ENCODE measurements at regions not wholly inside any gene's neighbourhood (a gene's known extent, or its start where the extent isn't known, plus 50 kb on each side); places are given as distances from the start of the nearest gene placed in this dataset.

DNA sequence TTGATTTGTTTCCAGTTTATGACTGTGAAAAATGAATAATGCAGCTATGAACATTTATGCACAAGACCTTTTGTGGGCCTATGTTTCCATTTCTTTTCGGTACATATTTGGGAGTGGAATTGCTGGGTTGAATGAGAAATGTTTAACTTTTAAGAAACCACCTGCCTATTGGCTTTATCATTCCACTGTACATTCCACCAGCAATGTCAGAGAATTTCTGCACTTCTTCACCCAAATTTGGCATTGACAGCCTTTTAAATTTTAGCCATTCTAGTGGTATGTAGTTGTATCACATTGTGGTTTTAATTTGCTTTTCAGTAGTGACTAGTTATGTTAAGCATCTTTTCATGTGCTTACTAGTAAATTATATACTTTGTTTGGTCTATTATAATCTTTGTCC, 317.0 kb upstream of the TMTC1 start:
- Mint-ChIP-seq H3K27ac (no peak overlapping the region), H3K9me3 (peaks cover 0 to 1% (median 0%) of the 10 kb centered on the region in 7 donors), H3K27me3 (ENCODE audit: low read depth in 3 of 3) (peaks cover 0 to 3% (median 0%) of the 10 kb centered on the region in 3 donors), H3K4me3 (no peak overlapping the region), H3K36me3 (no peaks in the 10 kb centered on the region), H3K4me1 (no peaks in the 10 kb centered on the region)
- H3K9me3 ChIP-seq (replicated peaks in 1 of 2; ENCODE audit: control insufficient read depth in 1 of 2, insufficient read depth in 1 of 2, low read length in 2 of 2): no peaks in the 10 kb centered on the region
- H3K4me3 ChIP-seq (replicated peaks in 1 of 3; ENCODE audit: low read depth in 2 of 3, low read length in 3 of 3): no peak overlapping the region
- H3K27ac ChIP-seq (ENCODE audit: low read depth in 1 of 2, low read length in 2 of 2): no peak overlapping the region
- no peaks in the 10 kb centered on the region for H3K79me2 ChIP-seq (ENCODE audit: insufficient read depth, low read length)
- no peaks in the 10 kb centered on the region for H3K27me3 ChIP-seq (ENCODE audit: control insufficient read depth in 2 of 2, insufficient read depth in 2 of 2, low read length in 2 of 2)
- DNase-seq: no peak
- no peaks in the 10 kb centered on the region for H3K4me1 ChIP-seq (ENCODE audit: control insufficient read depth in 1 of 2, insufficient read depth in 2 of 2, low read length in 2 of 2)
- intact Hi-C loops (cut with micrococcal nuclease): no loop called here
- H3K36me3 ChIP-seq (replicated peaks in 1 of 2; ENCODE audit: control insufficient read depth in 1 of 2, insufficient read depth in 2 of 2, low read length in 2 of 2): no peaks in the 10 kb centered on the region
- H4K20me1 ChIP-seq (ENCODE audit: insufficient read depth, low read length): no peaks in the 10 kb centered on the region
- WGBS (ENCODE audit: insufficient coverage): no CpG with 5 or more reads among the region's 1 CpG
- no peak for TF ChIP-seq CTCF (IDR thresholded peaks at IDR 0.05)
- no peak overlapping the region for H3K9ac ChIP-seq (ENCODE audit: insufficient read depth, low read length, poor library complexity, severe bottlenecking)
- no peak overlapping the region for H3K4me2 ChIP-seq (replicated peaks; ENCODE audit: extremely low read depth, low read length, poor library complexity, severe bottlenecking)
- no peak overlapping the region for H2AFZ ChIP-seq (ENCODE audit: insufficient read depth, low read depth, low read length, poor library complexity, severe bottlenecking)

DNA sequence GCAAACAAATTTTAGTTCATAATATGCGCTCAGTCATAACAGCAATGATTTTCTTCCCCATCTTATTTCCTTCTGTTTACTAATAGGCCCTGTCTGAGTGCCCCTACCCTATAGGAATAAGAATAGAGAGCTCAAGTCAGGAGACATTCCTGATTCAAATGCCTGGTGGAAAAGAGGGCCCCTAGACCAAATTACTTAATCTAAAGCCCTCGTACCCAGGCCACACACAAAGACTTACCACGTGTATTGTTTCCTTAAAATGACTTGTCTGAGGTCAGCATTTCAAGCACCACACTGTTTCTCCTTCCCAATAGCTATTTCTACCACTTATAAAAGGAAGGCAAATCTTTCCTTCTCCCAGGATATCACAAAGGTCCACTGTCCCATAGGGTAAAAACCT, 314.9 kb upstream of the TMTC1 start:
- Histone ChIP-seq H3K4me3 (replicated peaks in 1 of 3; ENCODE audit: low read depth in 2 of 3, low read length in 3 of 3) (no peak overlapping the region), H3K27me3 (ENCODE audit: control insufficient read depth in 2 of 2, insufficient read depth in 2 of 2, low read length in 2 of 2) (no peaks in the 10 kb centered on the region), H3K36me3 (replicated peaks in 1 of 2; ENCODE audit: control insufficient read depth in 1 of 2, insufficient read depth in 2 of 2, low read length in 2 of 2) (no peaks in the 10 kb centered on the region), H3K27ac (ENCODE audit: low read depth in 1 of 2, low read length in 2 of 2) (no peak overlapping the region), H3K4me2 (replicated peaks; ENCODE audit: extremely low read depth, low read length, poor library complexity, severe bottlenecking) (no peak overlapping the region), H2AFZ (ENCODE audit: insufficient read depth, low read depth, low read length, poor library complexity, severe bottlenecking) (no peak overlapping the region), H4K20me1 (ENCODE audit: insufficient read depth, low read length) (no peaks in the 10 kb centered on the region), H3K9ac (ENCODE audit: insufficient read depth, low read length, poor library complexity, severe bottlenecking) (no peak overlapping the region), H3K79me2 (ENCODE audit: insufficient read depth, low read length) (no peaks in the 10 kb centered on the region), H3K4me1 (ENCODE audit: control insufficient read depth in 1 of 2, insufficient read depth in 2 of 2, low read length in 2 of 2) (no peaks in the 10 kb centered on the region), H3K9me3 (replicated peaks in 1 of 2; ENCODE audit: control insufficient read depth in 1 of 2, insufficient read depth in 1 of 2, low read length in 2 of 2) (no peaks in the 10 kb centered on the region)
- Mint-ChIP-seq H3K27ac (no peak overlapping the region), H3K4me3 (no peak overlapping the region), H3K36me3 (no peaks in the 10 kb centered on the region), H3K9me3 (peaks cover 0 to 10% (median 3%) of the 10 kb centered on the region in 7 donors), H3K27me3 (ENCODE audit: low read depth in 3 of 3) (peaks cover 0 to 3% (median under 1%) of the 10 kb centered on the region in 3 donors), H3K4me1 (no peaks in the 10 kb centered on the region)
- WGBS (ENCODE audit: insufficient coverage): no CpG with 5 or more reads among the region's 3 CpGs
- no peak for DNase-seq
- TF ChIP-seq CTCF (IDR thresholded peaks at IDR 0.05): no peak
- intact Hi-C loops (cut with micrococcal nuclease): no loop called here
